GM12878 (cell line): ENCODE measurements at regions not wholly inside any gene's neighbourhood (a gene's known extent, or its start where the extent isn't known, plus 50 kb on each side); places are given as distances from the start of the nearest gene placed in this dataset.

Source experiments
- ATAC-seq: fragments of 200-7000 bp; cut with Tn5 transposase; 3 replicates; pipeline ENCODE4 v1.9.1; 2020; ENCODE audit warnings: mild to moderate bottlenecking, moderate library complexity
- BruUV-seq: library from RNA; stranded (reverse); fragments of 400-500 nt; replicated peaks from 2 replicates; lab custom pipeline; 2021; lab: Mats Ljungman, UMichigan
- CTCF ChIA-PET: fragments of 300-600 bp; sonication (Branson Sonifier 250); formaldehyde crosslinking; extraction: SDS; loops from one replicate; lab custom pipeline; 2021; ENCODE audit warnings: inconsistent platforms; lab: Yijun Ruan, JAX
- POLR2A ChIA-PET: fragments of 350-600 bp; formaldehyde crosslinking; extraction: SDS; loops from one replicate; lab custom pipeline; 2021; ENCODE audit warnings: inconsistent platforms; lab: Charles Lee
- RAD21 ChIA-PET: fragments of 300-600 bp; sonication (Branson Sonifier 250); formaldehyde crosslinking; loops from one replicate; lab custom pipeline; 2023; ENCODE audit warnings: antibody characterized with exemption; ENCODE audit not compliant: unreplicated experiment; lab: Charles Lee
- SMC1A ChIA-PET: fragments of 300-600 bp; sonication (Branson Sonifier 250); formaldehyde crosslinking; loops from one replicate; lab custom pipeline; 2023; ENCODE audit not compliant: unreplicated experiment, uncharacterized antibody; lab: Charles Lee
- DNase-seq: peaks from one replicate; pipeline ENCODE4 v3.0.0-alpha.2; 2011; ENCODE audit warnings: low read depth, low spot score
- FAIRE-seq: peaks from 3 replicates; lab custom pipeline; 2011; peaks lifted over from hg19 to GRCh38; lab: Jason Lieb, UNC
- H2AFZ ChIP-seq: 2 replicates; pipeline ENCODE4 v1.6.0; 2011; ENCODE audit warnings: low read depth, low read length, control low read depth; ENCODE audit not compliant: control insufficient read depth
- H3K27ac ChIP-seq: 2 replicates; pipeline ENCODE4 v1.5.1; 2011; ENCODE audit warnings: control low read depth; ENCODE audit not compliant: control insufficient read depth, insufficient read depth
- H3K27me3 ChIP-seq, 2 experiments: replicated peaks in 1 of 2; 2 replicates each; pipeline versions ENCODE4 v1.6.0 to v1.6.1; 2011; ENCODE audit warnings: low read length in 1 of 2; ENCODE audit not compliant: control insufficient read depth in 2 of 2, insufficient read depth in 2 of 2
- H3K36me3 ChIP-seq, 2 experiments: 2 replicates each; pipeline ENCODE4 v1.5.1; 2011; ENCODE audit warnings: low read length in 1 of 2; ENCODE audit not compliant: control insufficient read depth in 2 of 2, insufficient read depth in 2 of 2
- H3K4me1 ChIP-seq: 2 replicates; pipeline ENCODE4 v1.6.1; 2011; ENCODE audit warnings: mild to moderate bottlenecking, low read length, moderate library complexity, mixed read lengths; ENCODE audit not compliant: control insufficient read depth, insufficient read depth
- H3K4me2 ChIP-seq: 2 replicates; pipeline ENCODE4 v1.6.0; 2011; ENCODE audit warnings: control low read depth; ENCODE audit not compliant: control insufficient read depth, insufficient read depth
- H3K4me3 ChIP-seq: fragments of 200-600 bp; sonication (generic); 2 replicates; pipeline ENCODE4 v1.5.1; 2016
- H3K79me2 ChIP-seq: 2 replicates; pipeline ENCODE4 v1.6.0; 2011; ENCODE audit warnings: low read length; ENCODE audit not compliant: control insufficient read depth, insufficient read depth
- H3K9ac ChIP-seq: 2 replicates; pipeline ENCODE4 v1.8.0; 2011; ENCODE audit warnings: low read length, control low read depth, mixed read lengths; ENCODE audit not compliant: control insufficient read depth, insufficient read depth
- H3K9me3 ChIP-seq: replicated peaks from 3 replicates; pipeline ENCODE4 v1.5.1; 2011; ENCODE audit warnings: mild to moderate bottlenecking, low read length; ENCODE audit not compliant: control insufficient read depth, insufficient read depth
- H4K20me1 ChIP-seq: 2 replicates; pipeline ENCODE4 v1.6.0; 2011; ENCODE audit not compliant: control insufficient read depth, insufficient read depth
- BMI1 ChIP-seq: fragments of 450-650 bp; IDR thresholded peaks from 2 replicates; pipeline ENCODE4 v1.6.1; 2016; ENCODE audit warnings: mild to moderate bottlenecking, moderate library complexity, borderline replicate concordance
- CBX5 ChIP-seq: sonication (generic); IDR thresholded peaks from 2 replicates; pipeline ENCODE4 v1.6.1; 2016; ENCODE audit warnings: low read depth, moderate library complexity, mild to moderate bottlenecking, inconsistent platforms
- CEBPB ChIP-seq, 2 experiments: fragments of 150-350 bp in 1 of 2; IDR thresholded peaks; 2 replicates each; pipeline ENCODE4 v1.6.1; 2012 to 2014; ENCODE audit warnings: low read depth in 2 of 2, low read length in 2 of 2, borderline replicate concordance in 1 of 2, inconsistent platforms in 1 of 2
- CHD2 ChIP-seq: IDR thresholded peaks from 2 replicates; pipeline ENCODE4 v1.6.1; 2011; ENCODE audit warnings: low read depth, low read length, improper control_type of control experiment, borderline replicate concordance
- ETV6 ChIP-seq, 2 experiments: fragments of 450-650 bp in 1 of 2; IDR thresholded peaks in 1 of 2; conservative IDR thresholded peaks in 1 of 2; 2 replicates each; pipeline ENCODE4 v1.6.1; 2014; ENCODE audit warnings: antibody characterized with exemption in 1 of 2, borderline replicate concordance in 1 of 2, low read depth in 1 of 2, mild to moderate bottlenecking in 1 of 2, moderate library complexity in 1 of 2
- KDM1A ChIP-seq: fragments of 200-600 bp; sonication (generic); IDR thresholded peaks from 2 replicates; pipeline ENCODE4 v1.6.1; 2016; ENCODE audit warnings: borderline replicate concordance
- MYB ChIP-seq: fragments of 150-350 bp; IDR thresholded peaks from 2 replicates; pipeline ENCODE4 v1.6.1; 2014; ENCODE audit warnings: mild to moderate bottlenecking, low read depth, low read length, borderline replicate concordance
- NR2C2 ChIP-seq: IDR thresholded peaks from 2 replicates; pipeline ENCODE4 v1.6.1; 2011; ENCODE audit warnings: borderline replicate concordance, low read depth; ENCODE audit not compliant: control insufficient read depth, insufficient read length
- POLR2AphosphoS2 ChIP-seq: IDR thresholded peaks from 2 replicates; pipeline ENCODE4 v1.6.1; 2011; ENCODE audit warnings: low read depth, mild to moderate bottlenecking, low read length, improper control_type of control experiment, moderate library complexity
- RFX5 ChIP-seq: IDR thresholded peaks from 2 replicates; pipeline ENCODE4 v1.6.1; 2011; ENCODE audit warnings: low read depth, low read length, improper control_type of control experiment
- SMC3 ChIP-seq: IDR thresholded peaks from 2 replicates; pipeline ENCODE4 v1.6.1; 2011; ENCODE audit warnings: low read length, improper control_type of control experiment, borderline replicate concordance
- SP1 ChIP-seq: IDR thresholded peaks from one replicate; pipeline ENCODE4 v1.6.1; 2011; ENCODE audit warnings: low read depth, low read length
- TARDBP ChIP-seq: IDR thresholded peaks from 2 replicates; pipeline ENCODE4 v1.6.1; 2016; ENCODE audit warnings: borderline replicate concordance
- whole genome bisulfite sequencing: methylation state at CpG from one replicate; pipeline ENCODE4 v1.1.6; 2016; ENCODE audit warnings: low lambda C conversion rate; ENCODE audit not compliant: insufficient replicate concordance, insufficient coverage; ENCODE audit errors: missing lambda C conversion rate; 5-methylcytosine and 5-hydroxymethylcytosine counted together
- in situ Hi-C: fragments of 300-500 bp; cut with MboI; formaldehyde crosslinking; loops from 9 replicates; pipeline ENCODE4 v1.14.3; 2018; ENCODE audit warnings: mixed read lengths
- intact Hi-C: fragments of 100-400 bp; cut with micrococcal nuclease; formaldehyde crosslinking; loops from one replicate; pipeline ENCODE4 v1.14.2; 2022; ENCODE audit not compliant: unreplicated experiment
- TF ChIP-seq, protein P1 (sequence below): fragments of 450-650 bp; IDR thresholded peaks from 2 replicates; pipeline ENCODE4 v1.6.1; 2016; ENCODE audit warnings: mild to moderate bottlenecking
- TF ChIP-seq, protein P2 (sequence below): fragments of 450-650 bp; formaldehyde crosslinking; IDR thresholded peaks from 2 replicates; pipeline ENCODE4 v1.4.0; 2022; ENCODE audit warnings: mild to moderate bottlenecking, moderate library complexity

DNA sequence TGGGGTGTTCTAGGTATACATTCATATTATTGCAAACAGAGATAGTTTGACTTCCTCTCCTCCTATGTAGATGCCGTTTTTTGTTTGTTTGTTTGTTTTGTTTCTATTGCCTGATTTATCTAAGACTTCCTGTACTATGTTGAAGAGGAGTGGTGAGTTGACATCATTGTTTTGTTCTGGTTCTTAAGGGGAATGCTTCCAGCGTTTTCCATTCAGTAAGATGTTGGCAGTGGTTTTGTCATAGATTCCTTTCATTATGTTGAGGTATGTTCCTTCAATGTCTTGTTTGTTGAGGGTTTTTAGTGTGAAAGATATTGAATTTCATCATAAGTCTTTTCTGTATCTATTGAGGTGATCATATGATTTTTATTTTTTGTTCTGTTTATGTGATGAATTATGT, 401.6 kb upstream of the EPHA5 start:
- no peak overlapping the region for H3K4me2 ChIP-seq
- no peak for FAIRE-seq
- in situ Hi-C loops, result no loop called here
- TF ChIP-seq NR2C2 (no peak), CHD2 (no peak), CBX5 (no peak), TARDBP (no peak), KDM1A (no peak), BMI1 (no peak), CEBPB (IDR thresholded peaks at IDR 0.05; ENCODE audit: borderline replicate concordance in 1 of 2, low read depth in 2 of 2, low read length in 2 of 2) (no peak), RFX5 (no peak), POLR2AphosphoS2 (no peak), ETV6 (conservative IDR thresholded peaks at IDR 0.05 in 1 of 2, IDR thresholded peaks at IDR 0.05 in 1 of 2; ENCODE audit: borderline replicate concordance in 1 of 2, low read depth in 1 of 2) (no peak), SP1 (no peak), SMC3 (no peak), MYB (no peak)
- TF ChIP-seq, protein P1, sequence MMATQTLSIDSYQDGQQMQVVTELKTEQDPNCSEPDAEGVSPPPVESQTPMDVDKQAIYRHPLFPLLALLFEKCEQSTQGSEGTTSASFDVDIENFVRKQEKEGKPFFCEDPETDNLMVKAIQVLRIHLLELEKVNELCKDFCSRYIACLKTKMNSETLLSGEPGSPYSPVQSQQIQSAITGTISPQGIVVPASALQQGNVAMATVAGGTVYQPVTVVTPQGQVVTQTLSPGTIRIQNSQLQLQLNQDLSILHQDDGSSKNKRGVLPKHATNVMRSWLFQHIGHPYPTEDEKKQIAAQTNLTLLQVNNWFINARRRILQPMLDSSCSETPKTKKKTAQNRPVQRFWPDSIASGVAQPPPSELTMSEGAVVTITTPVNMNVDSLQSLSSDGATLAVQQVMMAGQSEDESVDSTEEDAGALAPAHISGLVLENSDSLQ, result no peak
- TF ChIP-seq, protein P2, sequence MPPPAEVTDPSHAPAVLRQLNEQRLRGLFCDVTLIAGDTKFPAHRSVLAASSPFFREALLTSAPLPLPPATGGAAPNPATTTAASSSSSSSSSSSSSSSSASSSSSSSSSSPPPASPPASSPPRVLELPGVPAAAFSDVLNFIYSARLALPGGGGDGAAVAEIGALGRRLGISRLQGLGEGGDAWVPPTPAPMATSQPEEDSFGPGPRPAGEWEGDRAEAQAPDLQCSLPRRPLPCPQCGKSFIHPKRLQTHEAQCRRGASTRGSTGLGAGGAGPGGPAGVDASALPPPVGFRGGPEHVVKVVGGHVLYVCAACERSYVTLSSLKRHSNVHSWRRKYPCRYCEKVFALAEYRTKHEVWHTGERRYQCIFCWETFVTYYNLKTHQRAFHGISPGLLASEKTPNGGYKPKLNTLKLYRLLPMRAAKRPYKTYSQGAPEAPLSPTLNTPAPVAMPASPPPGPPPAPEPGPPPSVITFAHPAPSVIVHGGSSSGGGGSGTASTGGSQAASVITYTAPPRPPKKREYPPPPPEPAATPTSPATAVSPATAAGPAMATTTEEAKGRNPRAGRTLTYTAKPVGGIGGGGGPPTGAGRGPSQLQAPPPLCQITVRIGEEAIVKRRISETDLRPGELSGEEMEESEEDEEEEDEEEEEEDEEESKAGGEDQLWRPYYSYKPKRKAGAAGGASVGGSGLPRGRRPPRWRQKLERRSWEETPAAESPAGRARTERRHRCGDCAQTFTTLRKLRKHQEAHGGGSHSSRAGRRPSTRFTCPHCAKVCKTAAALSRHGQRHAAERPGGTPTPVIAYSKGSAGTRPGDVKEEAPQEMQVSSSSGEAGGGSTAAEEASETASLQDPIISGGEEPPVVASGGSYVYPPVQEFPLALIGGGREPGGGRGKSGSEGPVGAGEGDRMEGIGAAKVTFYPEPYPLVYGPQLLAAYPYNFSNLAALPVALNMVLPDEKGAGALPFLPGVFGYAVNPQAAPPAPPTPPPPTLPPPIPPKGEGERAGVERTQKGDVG (CRISPR knock-in tag), result no peak
- DNase-seq, result no peak
- intact Hi-C loops, result no loop called here
- BruUV-seq, result no TSS peak
- ChIA-PET CTCF (no interaction called here), SMC1A (interaction anchor here (1.2 kb wide), 1 partner anchor 11 kb away, joined by 3 read pairs; no protein-coding TSS in a partner anchor), POLR2A (no interaction called here), RAD21 (no interaction called here)
- 0% methylated on average over 2 of the region's 2 CpGs for WGBS
- H4K20me1 ChIP-seq, result no peaks in the 10 kb centered on the region
- no peaks in the 10 kb centered on the region for H3K9me3 ChIP-seq
- no peaks in the 10 kb centered on the region for H3K27me3 ChIP-seq
- ATAC-seq, result no peak
- no peaks in the 10 kb centered on the region for H3K4me1 ChIP-seq
- no peak overlapping the region for H3K27ac ChIP-seq
- H3K9ac ChIP-seq, result no peak overlapping the region
- H3K36me3 ChIP-seq, result no peaks in the 10 kb centered on the region
- H3K79me2 ChIP-seq, result no peaks in the 10 kb centered on the region
- no peak overlapping the region for H3K4me3 ChIP-seq
- H2AFZ ChIP-seq, result no peak overlapping the region
